IMR-90 (cell line): ENCODE measurements at regions not wholly inside any gene's neighbourhood (a gene's known extent, or its start where the extent isn't known, plus 50 kb on each side); places are given as distances from the start of the nearest gene placed in this dataset.

Source experiments
- ATAC-seq: fragments of 200-7000 bp; cut with Tn5 transposase; 2 replicates; pipeline ENCODE4 v1.9.1; 2020; ENCODE audit warnings: low read depth, mild to moderate bottlenecking, moderate library complexity
- BruUV-seq: library from RNA; stranded (reverse); fragments of 400-500 nt; replicated peaks from 2 replicates; lab custom pipeline; 2021; lab: Mats Ljungman, UMichigan
- CTCF ChIA-PET: fragments of 300-600 bp; formaldehyde crosslinking; extraction: SDS; loops from one replicate; lab custom pipeline; 2021; ENCODE audit warnings: antibody characterized with exemption; lab: Yijun Ruan, JAX
- POLR2A ChIA-PET: fragments of 300-600 bp; sonication (Branson Sonifier 250); formaldehyde crosslinking; loops from one replicate; lab custom pipeline; 2022; ENCODE audit warnings: antibody characterized with exemption; ENCODE audit not compliant: unreplicated experiment; lab: Charles Lee
- DNase-seq: peaks from one replicate; pipeline ENCODE4 v3.0.0; 2013
- H2AFZ ChIP-seq: replicated peaks from 2 replicates; pipeline ENCODE3; 2013; ENCODE audit warnings: low read length, mild to moderate bottlenecking; ENCODE audit not compliant: poor library complexity
- H2AK5ac ChIP-seq: 2 replicates; pipeline ENCODE4 v1.6.1; 2013; ENCODE audit warnings: low read depth, low read length, inconsistent platforms
- H2AK9ac ChIP-seq: replicated peaks from 2 replicates; pipeline ENCODE3; 2013; ENCODE audit warnings: mild to moderate bottlenecking, low read depth, low read length, moderate library complexity; ENCODE audit not compliant: poor library complexity
- H2BK120ac ChIP-seq: 2 replicates; pipeline ENCODE4 v1.6.1; 2013; ENCODE audit warnings: low read depth, low read length, inconsistent platforms
- H2BK15ac ChIP-seq: 3 replicates; pipeline ENCODE4 v1.6.1; 2013; ENCODE audit warnings: low read depth, low read length, inconsistent platforms
- H2BK20ac ChIP-seq: 2 replicates; pipeline ENCODE4 v1.6.1; 2013; ENCODE audit warnings: low read depth, mild to moderate bottlenecking, inconsistent platforms, low read length, moderate library complexity
- H2BK5ac ChIP-seq: 2 replicates; pipeline ENCODE4 v1.6.1; 2013; ENCODE audit warnings: mild to moderate bottlenecking, low read depth, low read length, inconsistent platforms; ENCODE audit not compliant: poor library complexity, severe bottlenecking
- H3K14ac ChIP-seq: replicated peaks from 2 replicates; pipeline ENCODE4 v1.6.1; 2013; ENCODE audit warnings: low read depth, low read length, inconsistent platforms
- H3K18ac ChIP-seq: 2 replicates; pipeline ENCODE4 v1.6.1; 2013; ENCODE audit warnings: low read depth, low read length, control low read depth
- H3K23ac ChIP-seq: 2 replicates; pipeline ENCODE4 v1.6.1; 2013; ENCODE audit warnings: low read depth, low read length, inconsistent platforms
- H3K27ac ChIP-seq: 2 replicates; pipeline ENCODE4 v1.5.1; 2013; ENCODE audit warnings: mild to moderate bottlenecking, control low read depth, low read length; ENCODE audit not compliant: insufficient read depth
- H3K27me3 ChIP-seq: 2 replicates; pipeline ENCODE4 v1.6.1; 2013; ENCODE audit warnings: low read length; ENCODE audit not compliant: control insufficient read depth, insufficient read depth
- H3K36me3 ChIP-seq: 2 replicates; pipeline ENCODE4 v1.6.1; 2013; ENCODE audit warnings: low read length, mixed read lengths; ENCODE audit not compliant: control insufficient read depth, insufficient read depth
- H3K4ac ChIP-seq: 2 replicates; pipeline ENCODE4 v1.6.1; 2013; ENCODE audit warnings: low read depth, low read length, inconsistent platforms
- H3K4me1 ChIP-seq: 2 replicates; pipeline ENCODE4 v1.6.1; 2013; ENCODE audit warnings: low read length, mixed read lengths; ENCODE audit not compliant: control insufficient read depth, insufficient read depth
- H3K4me2 ChIP-seq: 2 replicates; pipeline ENCODE4 v1.6.1; 2013; ENCODE audit warnings: low read depth, mild to moderate bottlenecking, control low read depth, low read length, moderate library complexity
- H3K4me3 ChIP-seq: 2 replicates; pipeline ENCODE4 v1.5.1; 2013; ENCODE audit warnings: low read depth, mild to moderate bottlenecking, control low read depth, low read length, moderate library complexity; ENCODE audit not compliant: insufficient read depth
- H3K56ac ChIP-seq: 2 replicates; pipeline ENCODE4 v1.6.1; 2013; ENCODE audit warnings: low read length, inconsistent platforms; ENCODE audit not compliant: insufficient read depth; ENCODE audit errors: extremely low read depth
- H3K79me1 ChIP-seq, 2 experiments: 2 replicates each; pipeline ENCODE4 v1.6.1; 2013; ENCODE audit warnings: low read length in 2 of 2, inconsistent platforms in 1 of 2, low read depth in 1 of 2
- H3K9ac ChIP-seq: 2 replicates; pipeline ENCODE4 v1.6.1; 2013; ENCODE audit warnings: low read depth, low read length, control low read depth
- H3K9me1 ChIP-seq: 2 replicates; pipeline ENCODE4 v1.6.1; 2013; ENCODE audit warnings: low read length, inconsistent platforms; ENCODE audit not compliant: insufficient read depth
- H3K9me3 ChIP-seq: 2 replicates; pipeline ENCODE4 v1.6.1; 2013; ENCODE audit warnings: low read length; ENCODE audit not compliant: control insufficient read depth, insufficient read depth
- H4K20me1 ChIP-seq: 2 replicates; pipeline ENCODE4 v1.6.1; 2013; ENCODE audit warnings: low read length, inconsistent platforms; ENCODE audit not compliant: insufficient read depth
- H4K5ac ChIP-seq: 2 replicates; pipeline ENCODE4 v1.6.1; 2013; ENCODE audit warnings: mild to moderate bottlenecking, low read depth, low read length, control low read depth
- H4K8ac ChIP-seq, 2 experiments: 2 replicates each; pipeline ENCODE4 v1.6.1; 2013; ENCODE audit warnings: low read depth in 2 of 2, low read length in 2 of 2, control low read depth in 1 of 2, inconsistent platforms in 1 of 2
- H4K91ac ChIP-seq: 2 replicates; pipeline ENCODE4 v1.6.1; 2013; ENCODE audit warnings: low read depth, low read length, inconsistent platforms; ENCODE audit not compliant: insufficient read depth
- BHLHE40 ChIP-seq: fragments of 150-350 bp; IDR thresholded peaks from 2 replicates; pipeline ENCODE4 v1.6.1; 2016; ENCODE audit warnings: mild to moderate bottlenecking, low read depth, low read length
- CEBPB ChIP-seq: IDR thresholded peaks from 2 replicates; pipeline ENCODE4 v1.6.1; 2012; ENCODE audit warnings: low read depth, low read length, improper control_type of control experiment
- CHD1 ChIP-seq: IDR thresholded peaks from 2 replicates; pipeline ENCODE4 v1.6.1; 2012; ENCODE audit warnings: low read depth, low read length, improper control_type of control experiment
- CTCF ChIP-seq: conservative IDR thresholded peaks from 2 replicates; pipeline ENCODE4 v1.5.1; 2012; ENCODE audit warnings: mild to moderate bottlenecking, low read depth, low read length, improper control_type of control experiment
- FOS ChIP-seq: fragments of 150-350 bp; IDR thresholded peaks from 2 replicates; pipeline ENCODE4 v1.6.1; 2016; ENCODE audit warnings: low read depth, low read length
- MAFK ChIP-seq: IDR thresholded peaks from 2 replicates; pipeline ENCODE4 v1.6.1; 2012; ENCODE audit warnings: low read depth, low read length, improper control_type of control experiment
- MAZ ChIP-seq: IDR thresholded peaks from 2 replicates; pipeline ENCODE4 v1.6.1; 2012; ENCODE audit warnings: low read depth, mild to moderate bottlenecking, low read length, improper control_type of control experiment, moderate library complexity, borderline replicate concordance
- MXI1 ChIP-seq: IDR thresholded peaks from 2 replicates; pipeline ENCODE4 v1.6.1; 2012; ENCODE audit warnings: low read depth, mild to moderate bottlenecking, low read length, moderate library complexity, borderline replicate concordance
- NFE2L2 ChIP-seq: fragments of 150-350 bp; IDR thresholded peaks from 2 replicates; pipeline ENCODE4 v1.6.1; 2016; ENCODE audit warnings: low read depth, mild to moderate bottlenecking, low read length
- POLR2A ChIP-seq: IDR thresholded peaks from 2 replicates; pipeline ENCODE4 v1.6.1; 2012; ENCODE audit warnings: mild to moderate bottlenecking, low read depth, low read length
- RAD21 ChIP-seq: IDR thresholded peaks from 2 replicates; pipeline ENCODE4 v1.6.1; 2012; ENCODE audit warnings: low read length, improper control_type of control experiment
- RFX5 ChIP-seq: IDR thresholded peaks from 2 replicates; pipeline ENCODE4 v1.8.0; 2012; ENCODE audit warnings: low read depth, mild to moderate bottlenecking, low read length, moderate library complexity
- SMC3 ChIP-seq: fragments of 150-350 bp; IDR thresholded peaks from 2 replicates; pipeline ENCODE4 v1.6.1; 2016; ENCODE audit warnings: low read depth, mild to moderate bottlenecking, antibody characterized with exemption, low read length, moderate library complexity
- WGBS, 2 experiments: methylation state at CpG; one replicate each; pipeline versions ENCODE4 v1.1.5 to v1.1.7; 2013; ENCODE audit warnings: missing lambda C conversion rate in 2 of 2; ENCODE audit not compliant: insufficient read length in 1 of 2; ENCODE audit errors: extremely low coverage in 2 of 2; 5-methylcytosine and 5-hydroxymethylcytosine counted together
- dilution Hi-C: fragments of 300-500 bp; cut with HindIII; formaldehyde crosslinking; loops from one replicate; pipeline ENCODE4 v1.14.3; 2018; ENCODE audit warnings: low sequenced_read_pairs; ENCODE audit not compliant: unreplicated experiment
- in situ Hi-C: fragments of 300-500 bp; cut with MboI; formaldehyde crosslinking; loops from 3 replicates; pipeline ENCODE4 v1.14.3; 2019; ENCODE audit warnings: low sequenced_read_pairs, inconsistent platforms, mixed read lengths
- intact Hi-C: fragments of 100-400 bp; cut with micrococcal nuclease; formaldehyde crosslinking; loops from 2 replicates; pipeline ENCODE4 v1.10.0; 2022
- TF ChIP-seq, protein P1 (sequence below): fragments of 150-350 bp; IDR thresholded peaks from 2 replicates; pipeline ENCODE4 v1.6.1; 2017; ENCODE audit warnings: mild to moderate bottlenecking, antibody characterized with exemption, low read length, low read depth
- TF ChIP-seq, protein P2 (sequence below): fragments of 150-350 bp; IDR thresholded peaks from 2 replicates; pipeline ENCODE4 v1.6.1; 2016; ENCODE audit warnings: low read depth, mild to moderate bottlenecking, low read length, moderate library complexity, borderline replicate concordance

DNA sequence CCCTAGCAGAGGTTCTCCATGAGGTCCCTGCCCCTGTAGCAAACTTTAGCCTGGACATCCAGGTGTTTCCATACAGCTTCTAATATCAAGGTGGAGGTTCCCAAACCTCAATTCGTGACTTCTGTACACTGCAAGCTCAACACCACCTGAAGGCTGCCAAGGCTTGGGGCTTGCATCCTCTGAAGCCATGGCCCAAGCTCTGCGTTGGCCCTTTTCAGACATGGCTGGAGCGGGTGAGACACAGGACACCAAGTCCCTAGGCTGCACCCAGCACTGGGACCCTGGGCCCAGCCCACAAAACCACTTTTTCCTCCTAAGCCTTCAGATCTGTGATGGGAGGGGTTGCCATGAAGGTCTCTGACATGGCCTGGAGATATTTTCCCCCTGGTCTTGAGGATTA, 1292.0 kb downstream of the CDH8 start:
- H3K79me1 ChIP-seq, result no peaks in the 10 kb centered on the region
- POLR2A ChIA-PET, result no interaction called here
- H3K9ac ChIP-seq, result no peak overlapping the region
- H2BK20ac ChIP-seq, result no peak overlapping the region
- H3K4me3 ChIP-seq, result no peak overlapping the region
- no peak overlapping the region for H3K4me2 ChIP-seq
- no peaks in the 10 kb centered on the region for H3K9me1 ChIP-seq
- WGBS, 2 experiments, result no CpG with 5 or more reads among the region's 3 CpGs
- H2AK5ac ChIP-seq, result no peak overlapping the region
- H2BK120ac ChIP-seq, result no peak overlapping the region
- H3K27ac ChIP-seq, result no peak overlapping the region
- peaks cover 2% of the 10 kb centered on the region; the same call in 1 of the 2 replicates for H3K9me3 ChIP-seq
- TF ChIP-seq CEBPB (no peak), CHD1 (no peak), SMC3 (no peak), MAFK (no peak), RAD21 (no peak), RFX5 (no peak), MXI1 (no peak), POLR2A (no peak), MAZ (no peak), NFE2L2 (no peak), FOS (no peak), BHLHE40 (no peak), CTCF (no peak)
- TF ChIP-seq, protein P1, sequence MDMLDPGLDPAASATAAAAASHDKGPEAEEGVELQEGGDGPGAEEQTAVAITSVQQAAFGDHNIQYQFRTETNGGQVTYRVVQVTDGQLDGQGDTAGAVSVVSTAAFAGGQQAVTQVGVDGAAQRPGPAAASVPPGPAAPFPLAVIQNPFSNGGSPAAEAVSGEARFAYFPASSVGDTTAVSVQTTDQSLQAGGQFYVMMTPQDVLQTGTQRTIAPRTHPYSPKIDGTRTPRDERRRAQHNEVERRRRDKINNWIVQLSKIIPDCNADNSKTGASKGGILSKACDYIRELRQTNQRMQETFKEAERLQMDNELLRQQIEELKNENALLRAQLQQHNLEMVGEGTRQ, result no peak
- TF ChIP-seq, protein P2, sequence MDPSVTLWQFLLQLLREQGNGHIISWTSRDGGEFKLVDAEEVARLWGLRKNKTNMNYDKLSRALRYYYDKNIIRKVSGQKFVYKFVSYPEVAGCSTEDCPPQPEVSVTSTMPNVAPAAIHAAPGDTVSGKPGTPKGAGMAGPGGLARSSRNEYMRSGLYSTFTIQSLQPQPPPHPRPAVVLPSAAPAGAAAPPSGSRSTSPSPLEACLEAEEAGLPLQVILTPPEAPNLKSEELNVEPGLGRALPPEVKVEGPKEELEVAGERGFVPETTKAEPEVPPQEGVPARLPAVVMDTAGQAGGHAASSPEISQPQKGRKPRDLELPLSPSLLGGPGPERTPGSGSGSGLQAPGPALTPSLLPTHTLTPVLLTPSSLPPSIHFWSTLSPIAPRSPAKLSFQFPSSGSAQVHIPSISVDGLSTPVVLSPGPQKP, result no peak
- no peak for DNase-seq
- H4K20me1 ChIP-seq, result no peaks in the 10 kb centered on the region
- no peaks in the 10 kb centered on the region for H3K4me1 ChIP-seq
- H4K91ac ChIP-seq, result no peak overlapping the region
- H3K14ac ChIP-seq, result no peak overlapping the region
- ATAC-seq, result no peak
- no peaks in the 10 kb centered on the region for H3K36me3 ChIP-seq
- no peak overlapping the region for H3K18ac ChIP-seq
- in situ Hi-C loops, result no loop called here
- no peak overlapping the region for H2AFZ ChIP-seq
- CTCF ChIA-PET, result no interaction called here
- H2AK9ac ChIP-seq, result no peak overlapping the region
- H3K4ac ChIP-seq, result no peak overlapping the region
- dilution Hi-C loops, result no loop called here
- no peak overlapping the region for H3K23ac ChIP-seq
- H2BK5ac ChIP-seq, result no peak overlapping the region
- H4K5ac ChIP-seq, result no peak overlapping the region
- H2BK15ac ChIP-seq, result no peak overlapping the region
- BruUV-seq, result no TSS peak
- intact Hi-C loops, result no loop called here
- no peak overlapping the region for H3K56ac ChIP-seq
- no peaks in the 10 kb centered on the region for H3K27me3 ChIP-seq
- no peak overlapping the region for H4K8ac ChIP-seq
